Progenitor cell of endocrine pancreas (in vitro differentiated cells): ENCODE measurements at regions not wholly inside any gene's neighbourhood (a gene's known extent, or its start where the extent isn't known, plus 50 kb on each side); places are given as distances from the start of the nearest gene placed in this dataset.
"Not testable (repeated sequence)": the region's sequence is repeated elsewhere in the genome, so short reads cannot be mapped to it uniquely, and the experiment has no call there.

Source experiments
- DNase-seq: peaks from one replicate; pipeline ENCODE4 v3.0.0; 2021; ENCODE audit warnings: low spot score; ENCODE audit not compliant: unreplicated experiment
- H3K27ac Mint-ChIP-seq: 2 replicates; pipeline ENCODE4 v1.8.0; 2021; ENCODE audit warnings: mild to moderate bottlenecking, moderate library complexity, mixed read lengths
- H3K27me3 Mint-ChIP-seq: 2 replicates; pipeline ENCODE4 v1.8.0; 2021; ENCODE audit warnings: mixed read lengths
- H3K36me3 Mint-ChIP-seq: 2 replicates; pipeline ENCODE4 v1.8.0; 2022; ENCODE audit warnings: mixed read lengths; ENCODE audit not compliant: insufficient read depth
- H3K4me1 Mint-ChIP-seq: 2 replicates; pipeline ENCODE4 v1.8.0; 2021; ENCODE audit warnings: low read depth, mixed read lengths
- H3K4me3 Mint-ChIP-seq: 2 replicates; pipeline ENCODE4 v1.8.0; 2021; ENCODE audit warnings: low read depth, mild to moderate bottlenecking, moderate library complexity, mixed read lengths
- H3K9me3 Mint-ChIP-seq: 2 replicates; pipeline ENCODE4 v1.8.0; 2021; ENCODE audit warnings: low read depth, mixed read lengths
- CTCF ChIP-seq: fragments of 200-600 bp; sonication (generic); IDR thresholded peaks from one replicate; pipeline ENCODE4 v1.5.0; 2021; ENCODE audit warnings: antibody characterized with exemption, mild to moderate bottlenecking; ENCODE audit not compliant: unreplicated experiment

- Mint-ChIP-seq H3K9me3 (no peaks in the 10 kb centered on the region), H3K36me3 (no peaks in the 10 kb centered on the region), H3K27ac (no peak overlapping the region), H3K4me3 (no peak overlapping the region), H3K27me3 (peaks cover 35% of the 10 kb centered on the region), H3K4me1 (no peaks in the 10 kb centered on the region)
- DNase-seq, result peak; percentile 73
- TF ChIP-seq CTCF, result peak; percentile 92
Observed at GRCh38 chr10:30687698-30688213, 58.2 kb upstream of the LYZL2 start.

- no peak for TF ChIP-seq CTCF
- Mint-ChIP-seq H3K27ac (no peak overlapping the region), H3K27me3 (peaks cover 35% of the 10 kb centered on the region), H3K4me3 (no peak overlapping the region), H3K9me3 (no peaks in the 10 kb centered on the region), H3K36me3 (no peaks in the 10 kb centered on the region), H3K4me1 (no peaks in the 10 kb centered on the region)
- no peak for DNase-seq
Observed at GRCh38 chr10:30686708-30687107, 57.2 kb upstream of the LYZL2 start.

GRCh38 chr10:30683496-30683895 is 53.9 kb upstream of the LYZL2 start:
- no peak overlapping the region for H3K27ac Mint-ChIP-seq
- H3K4me1 Mint-ChIP-seq, result no peaks in the 10 kb centered on the region
- peaks cover 31% of the 10 kb centered on the region for H3K27me3 Mint-ChIP-seq
- H3K9me3 Mint-ChIP-seq, result peaks cover 8% of the 10 kb centered on the region
- no peak overlapping the region for H3K4me3 Mint-ChIP-seq
- no peak for DNase-seq
- H3K36me3 Mint-ChIP-seq, result no peaks in the 10 kb centered on the region
- no peak for TF ChIP-seq CTCF

- not testable (repeated sequence) for H3K4me1 Mint-ChIP-seq, H3K27ac Mint-ChIP-seq, DNase-seq, H3K9me3 Mint-ChIP-seq, H3K36me3 Mint-ChIP-seq, H3K4me3 Mint-ChIP-seq
- H3K27me3 Mint-ChIP-seq, result peaks cover 30% of the 10 kb centered on the region
Observed at GRCh38 chr10:30682377-30683199, 53.0 kb upstream of the LYZL2 start.

- Mint-ChIP-seq H3K4me1 (no peaks in the 10 kb centered on the region), H3K27me3 (peaks cover 16% of the 10 kb centered on the region), H3K27ac (no peak overlapping the region), H3K9me3 (peaks cover 8% of the 10 kb centered on the region), H3K4me3 (no peak overlapping the region), H3K36me3 (no peaks in the 10 kb centered on the region)
- DNase-seq, result no peak
- no peak for TF ChIP-seq CTCF
Observed at GRCh38 chr10:30680908-30681307, 51.4 kb upstream of the LYZL2 start.
